Body of pancreas (tissue), 4 donors: ENCODE measurements at regions not wholly inside any gene's neighbourhood (a gene's known extent, or its start where the extent isn't known, plus 50 kb on each side); places are given as distances from the start of the nearest gene placed in this dataset.

Experiments used
- POLR2A ChIP-seq, 3 donors: fragments of 450-650 bp; IDR thresholded peaks; one replicate each; pipeline ENCODE4 v1.6.1; 2016; ENCODE audit warnings: antibody characterized with exemption in 3 of 3, mild to moderate bottlenecking in 2 of 3
- TF ChIP-seq, protein P1 (sequence below), 7 experiments: fragments of 450-650 bp in 4 of 7; fragments of 200-600 bp in 3 of 7; sonication (generic) in 3 of 7; IDR thresholded peaks; one replicate each; pipeline ENCODE4 v1.5.1; 2016 to 2019; ENCODE audit warnings: antibody characterized with exemption in 7 of 7

DNA sequence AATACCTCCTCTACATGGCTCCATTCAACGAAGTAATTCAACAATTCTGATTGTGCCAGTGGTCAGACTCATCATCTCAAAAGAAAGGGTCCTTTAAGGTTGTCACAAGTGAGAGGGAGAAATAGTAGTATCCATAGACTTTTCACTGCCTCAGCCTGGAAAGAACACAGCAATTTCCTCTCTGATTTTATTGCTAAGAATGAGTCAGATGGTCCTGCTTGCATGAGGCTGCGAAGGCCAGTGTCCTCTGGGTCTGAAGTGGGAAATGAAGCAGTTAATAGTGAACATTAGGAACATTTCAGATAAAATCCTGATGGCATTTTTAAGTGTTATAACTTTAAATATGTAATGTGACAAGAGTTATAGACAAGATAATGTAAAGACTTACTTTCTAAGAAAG lies 979.0 kb downstream of the EFNA5 start:
- TF ChIP-seq, protein P1, sequence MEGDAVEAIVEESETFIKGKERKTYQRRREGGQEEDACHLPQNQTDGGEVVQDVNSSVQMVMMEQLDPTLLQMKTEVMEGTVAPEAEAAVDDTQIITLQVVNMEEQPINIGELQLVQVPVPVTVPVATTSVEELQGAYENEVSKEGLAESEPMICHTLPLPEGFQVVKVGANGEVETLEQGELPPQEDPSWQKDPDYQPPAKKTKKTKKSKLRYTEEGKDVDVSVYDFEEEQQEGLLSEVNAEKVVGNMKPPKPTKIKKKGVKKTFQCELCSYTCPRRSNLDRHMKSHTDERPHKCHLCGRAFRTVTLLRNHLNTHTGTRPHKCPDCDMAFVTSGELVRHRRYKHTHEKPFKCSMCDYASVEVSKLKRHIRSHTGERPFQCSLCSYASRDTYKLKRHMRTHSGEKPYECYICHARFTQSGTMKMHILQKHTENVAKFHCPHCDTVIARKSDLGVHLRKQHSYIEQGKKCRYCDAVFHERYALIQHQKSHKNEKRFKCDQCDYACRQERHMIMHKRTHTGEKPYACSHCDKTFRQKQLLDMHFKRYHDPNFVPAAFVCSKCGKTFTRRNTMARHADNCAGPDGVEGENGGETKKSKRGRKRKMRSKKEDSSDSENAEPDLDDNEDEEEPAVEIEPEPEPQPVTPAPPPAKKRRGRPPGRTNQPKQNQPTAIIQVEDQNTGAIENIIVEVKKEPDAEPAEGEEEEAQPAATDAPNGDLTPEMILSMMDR (IDR thresholded peaks at IDR 0.05): no peak
- no peak for TF ChIP-seq POLR2A (IDR thresholded peaks at IDR 0.05)
